T-helper 2 cell treated with Interferon-gamma antibody and Interleukin-4, amounts not matched to agents 5 μg/mL and 100 μg/mL, for 36 hours (primary cell): ENCODE measurements at regions not wholly inside any gene's neighbourhood (a gene's known extent, or its start where the extent isn't known, plus 50 kb on each side); places are given as distances from the start of the nearest gene placed in this dataset.
A peak's percentile ranks its signal among the peaks of the same experiment; 100 is the strongest.
"Not testable (repeated sequence)": the region's sequence is repeated elsewhere in the genome, so short reads cannot be mapped to it uniquely, and the experiment has no call there.

Source experiments
- DNase-seq: peaks from one replicate; pipeline ENCODE4 v3.0.0; 2021; ENCODE audit warnings: low spot score
- H3K27ac Mint-ChIP-seq: one replicate; pipeline ENCODE4 v1.8.0; 2021; ENCODE audit warnings: mild to moderate bottlenecking, mixed read lengths
- H3K27me3 Mint-ChIP-seq: one replicate; pipeline ENCODE4 v1.8.0; 2021; ENCODE audit warnings: low read depth, mixed read lengths
- H3K36me3 Mint-ChIP-seq: one replicate; pipeline ENCODE4 v1.8.0; 2021; ENCODE audit warnings: low read depth, mixed read lengths
- H3K4me1 Mint-ChIP-seq: one replicate; pipeline ENCODE4 v1.8.0; 2021; ENCODE audit warnings: low read depth, mixed read lengths
- H3K4me3 Mint-ChIP-seq: one replicate; pipeline ENCODE4 v1.8.0; 2022; ENCODE audit warnings: mild to moderate bottlenecking, moderate library complexity, mixed read lengths
- H3K9me3 Mint-ChIP-seq: one replicate; pipeline ENCODE4 v1.8.0; 2021; ENCODE audit warnings: mixed read lengths

DNA sequence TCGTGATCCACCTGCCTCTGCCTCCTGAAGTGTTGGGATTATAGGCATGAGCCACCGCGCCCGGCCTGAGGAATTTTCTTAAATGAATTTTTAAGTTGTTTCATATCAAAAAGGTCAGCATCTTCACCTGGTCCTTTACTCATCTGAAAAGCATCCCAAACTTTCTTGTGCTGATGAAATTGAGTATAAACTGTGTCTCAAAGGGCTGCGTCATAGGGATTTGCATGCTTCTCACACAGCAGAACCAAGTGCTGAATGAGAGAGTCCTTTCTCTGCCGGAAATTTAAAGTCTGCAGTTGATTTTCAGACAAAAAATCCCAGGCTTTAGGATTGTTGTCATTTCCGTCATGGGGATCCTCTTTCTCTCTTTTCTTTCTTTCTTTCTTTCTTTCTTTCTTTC is 200.5 kb upstream of the PLGLB1 start:
- H3K27ac Mint-ChIP-seq, H3K36me3 Mint-ChIP-seq, H3K9me3 Mint-ChIP-seq, DNase-seq, H3K4me3 Mint-ChIP-seq, H3K4me1 Mint-ChIP-seq: not testable (repeated sequence)
- peaks cover 21% of the 10 kb centered on the region for H3K27me3 Mint-ChIP-seq

DNA sequence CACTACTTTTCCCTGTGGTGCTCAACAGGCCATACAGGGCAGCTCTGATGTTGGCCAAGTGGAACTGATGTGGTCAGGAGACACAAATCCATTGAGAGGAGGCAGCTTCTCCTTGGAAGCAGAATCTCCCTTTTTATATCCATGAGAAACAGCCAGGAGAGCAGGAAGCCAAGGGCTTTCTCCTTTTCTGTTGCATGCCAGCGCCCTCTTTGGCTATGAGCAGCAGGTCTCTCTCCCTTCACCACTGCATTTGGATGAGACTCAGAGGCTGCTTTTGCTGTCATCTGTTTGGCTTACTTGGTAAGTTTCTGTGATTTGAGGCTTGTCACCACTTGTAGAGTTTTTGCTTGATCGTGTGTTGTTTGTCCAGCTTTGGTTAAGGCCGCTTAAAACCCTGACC is 202.2 kb upstream of the PLGLB1 start:
- peaks cover 18% of the 10 kb centered on the region for H3K27me3 Mint-ChIP-seq
- not testable (repeated sequence) for DNase-seq, H3K9me3 Mint-ChIP-seq, H3K4me1 Mint-ChIP-seq, H3K36me3 Mint-ChIP-seq, H3K27ac Mint-ChIP-seq, H3K4me3 Mint-ChIP-seq

DNA sequence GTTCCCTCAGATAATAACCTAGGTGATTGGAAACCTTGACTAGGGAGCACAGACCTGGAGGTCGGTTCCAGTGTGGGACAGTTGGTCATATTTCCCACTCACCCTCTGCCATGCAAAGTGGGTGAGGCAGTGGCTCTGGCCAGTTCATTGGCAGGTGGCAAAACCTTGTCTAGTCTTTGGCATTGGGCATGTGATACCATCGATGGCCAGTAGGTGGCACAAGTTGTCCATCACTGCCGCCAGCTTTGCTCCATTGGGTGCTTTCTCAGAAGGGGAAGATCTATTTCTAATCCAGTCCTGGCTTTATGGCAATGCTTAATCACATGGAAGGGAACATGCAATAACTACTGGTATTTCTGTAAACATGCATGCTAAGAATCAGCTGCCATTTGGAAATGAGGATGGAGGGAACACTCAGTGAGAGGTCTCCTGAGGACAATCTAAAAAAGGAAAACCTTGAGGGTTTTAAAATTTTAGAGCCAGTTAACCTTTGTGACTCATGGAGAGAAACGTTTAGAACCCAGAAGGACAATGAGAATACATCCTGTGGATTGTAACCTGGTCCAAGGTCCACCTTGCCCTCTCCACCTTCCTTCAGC is 207.5 kb upstream of the PLGLB1 start:
- not testable (repeated sequence) for H3K4me3 Mint-ChIP-seq, H3K27me3 Mint-ChIP-seq, H3K36me3 Mint-ChIP-seq, H3K9me3 Mint-ChIP-seq, H3K27ac Mint-ChIP-seq, DNase-seq
- H3K4me1 Mint-ChIP-seq = peaks cover 10% of the 10 kb centered on the region

DNA sequence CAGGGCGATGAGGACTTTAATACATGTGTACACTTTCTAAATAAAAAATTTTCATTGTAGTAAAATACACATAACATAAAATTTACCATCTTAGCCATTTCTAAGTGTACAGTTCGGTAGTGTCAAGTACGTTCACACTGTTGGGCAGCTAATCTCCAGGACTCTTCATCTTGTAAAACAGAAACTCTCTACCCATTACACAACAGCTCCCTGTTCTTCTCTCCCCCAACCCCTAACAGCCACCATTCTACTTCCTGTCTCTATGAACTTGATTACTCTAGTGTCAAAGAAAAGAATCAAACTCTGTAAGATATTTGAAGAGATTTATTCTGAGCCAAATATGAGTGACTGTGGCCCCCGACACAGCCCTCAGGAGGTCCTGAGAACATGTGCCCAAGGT is 208.3 kb upstream of the PLGLB1 start:
- H3K9me3 Mint-ChIP-seq, DNase-seq, H3K4me3 Mint-ChIP-seq, H3K36me3 Mint-ChIP-seq, H3K27me3 Mint-ChIP-seq: not testable (repeated sequence)
- Mint-ChIP-seq H3K4me1 (peaks cover 10% of the 10 kb centered on the region), H3K27ac (peak overlapping the region; percentile 45)

DNA sequence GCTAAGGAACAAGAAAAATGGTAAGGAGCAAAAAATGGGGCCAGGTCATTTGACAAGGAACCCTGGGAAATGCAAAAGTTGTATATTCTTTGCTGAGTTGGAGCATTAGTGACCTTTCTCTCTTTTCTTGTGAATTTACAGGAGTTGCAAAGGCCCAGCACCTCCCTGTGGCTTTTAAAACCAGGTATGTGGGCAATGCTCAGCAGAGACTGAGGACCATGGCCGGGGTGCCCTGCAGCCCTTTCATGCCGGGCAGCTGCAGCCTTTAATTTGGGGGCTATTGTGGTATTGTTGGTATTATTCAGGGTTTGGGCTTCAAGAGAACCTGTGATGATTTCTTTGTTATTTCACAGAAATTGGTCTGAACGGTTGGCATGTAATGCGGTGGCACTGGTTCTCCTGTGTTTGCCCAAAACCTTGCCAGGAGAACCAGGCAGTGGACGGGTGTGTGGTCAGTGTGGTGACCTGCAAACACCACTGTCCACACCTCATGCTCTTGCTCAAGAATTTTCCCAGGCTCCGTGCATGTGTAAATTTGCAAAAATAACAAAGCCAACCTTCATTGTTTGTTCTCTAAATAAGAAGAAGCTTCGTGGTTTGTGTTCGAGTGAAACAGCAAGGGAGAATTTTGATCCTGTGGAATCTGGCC is 213.8 kb upstream of the PLGLB1 start:
- not testable (repeated sequence) for H3K4me3 Mint-ChIP-seq, H3K4me1 Mint-ChIP-seq, H3K9me3 Mint-ChIP-seq

DNA sequence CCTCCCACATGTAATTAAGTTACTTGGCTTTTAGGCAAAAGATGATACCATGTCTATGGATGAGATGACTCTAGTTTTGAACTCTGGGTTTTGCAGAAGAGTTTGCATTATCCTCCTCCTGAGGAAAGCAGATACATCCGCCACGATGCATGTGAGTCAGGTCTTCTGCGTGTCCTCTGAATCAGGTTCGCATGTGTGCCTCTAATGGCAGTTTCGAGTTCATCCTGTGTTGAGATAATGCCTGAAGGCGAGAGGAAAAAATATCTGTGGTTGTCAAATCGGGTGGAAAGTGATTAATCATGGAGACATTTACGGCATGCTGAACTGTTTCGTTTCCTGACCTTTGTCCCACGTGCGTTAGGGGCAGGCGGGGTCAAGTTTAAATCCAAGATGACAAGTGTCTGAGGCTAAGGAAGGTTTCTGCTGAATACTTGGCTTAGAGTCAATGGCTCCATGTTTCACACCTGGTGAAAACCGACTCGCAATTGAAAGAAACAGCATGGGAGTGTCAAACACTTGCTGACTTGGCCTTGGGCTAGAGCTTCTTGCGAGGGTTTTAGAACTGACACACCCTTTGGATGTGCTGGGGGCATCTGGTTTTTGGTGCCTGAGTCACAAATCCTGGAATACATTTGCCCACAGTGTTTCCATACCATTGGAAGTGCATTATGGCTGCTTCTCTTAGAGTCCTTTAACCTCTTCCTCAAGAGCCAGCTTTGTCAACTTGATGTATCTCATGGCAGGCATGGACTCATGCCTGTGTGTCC is 216.1 kb upstream of the PLGLB1 start:
- peak; percentile 48 for DNase-seq
- H3K4me3 Mint-ChIP-seq, H3K9me3 Mint-ChIP-seq, H3K27ac Mint-ChIP-seq, H3K4me1 Mint-ChIP-seq, H3K27me3 Mint-ChIP-seq, H3K36me3 Mint-ChIP-seq: not testable (repeated sequence)

More for the DNA sequence above, 213.8 kb upstream of the PLGLB1 start:
- H3K36me3 Mint-ChIP-seq, H3K27ac Mint-ChIP-seq, DNase-seq, H3K27me3 Mint-ChIP-seq: not testable (repeated sequence)

DNA sequence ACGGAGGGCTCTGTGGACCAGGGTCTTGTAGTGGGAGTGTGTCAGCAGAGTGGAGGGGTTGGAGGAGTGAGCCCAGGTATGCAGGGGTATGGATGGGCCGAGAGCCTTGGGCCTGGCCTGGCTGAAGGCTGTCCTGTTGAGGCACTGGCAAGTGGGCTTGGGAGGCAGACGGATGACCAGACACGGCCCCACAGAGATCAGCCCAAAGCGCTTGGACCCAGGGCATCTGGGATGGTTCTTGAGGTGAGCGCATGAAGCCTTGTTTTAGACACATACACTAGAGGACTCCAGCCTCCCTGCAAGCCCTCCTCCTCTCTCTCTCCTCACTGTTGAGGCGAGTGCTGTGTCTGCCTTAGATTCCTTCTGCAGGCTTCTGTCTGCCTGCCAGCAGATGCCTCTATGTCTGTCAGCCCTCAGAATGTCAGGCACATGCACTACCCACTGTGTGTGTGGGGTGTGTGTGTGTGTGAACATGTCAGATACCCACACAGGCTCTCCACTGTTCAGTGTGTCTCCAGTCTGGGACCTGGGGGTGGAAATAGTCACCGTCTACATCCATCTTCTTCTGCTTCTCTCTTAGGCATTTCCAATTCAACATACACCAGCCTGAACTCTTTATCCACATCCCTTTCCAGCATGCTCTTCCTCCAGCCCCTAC is 218.0 kb upstream of the PLGLB1 start:
- not testable (repeated sequence) for DNase-seq, H3K4me3 Mint-ChIP-seq, H3K27me3 Mint-ChIP-seq, H3K4me1 Mint-ChIP-seq, H3K9me3 Mint-ChIP-seq, H3K27ac Mint-ChIP-seq, H3K36me3 Mint-ChIP-seq

DNA sequence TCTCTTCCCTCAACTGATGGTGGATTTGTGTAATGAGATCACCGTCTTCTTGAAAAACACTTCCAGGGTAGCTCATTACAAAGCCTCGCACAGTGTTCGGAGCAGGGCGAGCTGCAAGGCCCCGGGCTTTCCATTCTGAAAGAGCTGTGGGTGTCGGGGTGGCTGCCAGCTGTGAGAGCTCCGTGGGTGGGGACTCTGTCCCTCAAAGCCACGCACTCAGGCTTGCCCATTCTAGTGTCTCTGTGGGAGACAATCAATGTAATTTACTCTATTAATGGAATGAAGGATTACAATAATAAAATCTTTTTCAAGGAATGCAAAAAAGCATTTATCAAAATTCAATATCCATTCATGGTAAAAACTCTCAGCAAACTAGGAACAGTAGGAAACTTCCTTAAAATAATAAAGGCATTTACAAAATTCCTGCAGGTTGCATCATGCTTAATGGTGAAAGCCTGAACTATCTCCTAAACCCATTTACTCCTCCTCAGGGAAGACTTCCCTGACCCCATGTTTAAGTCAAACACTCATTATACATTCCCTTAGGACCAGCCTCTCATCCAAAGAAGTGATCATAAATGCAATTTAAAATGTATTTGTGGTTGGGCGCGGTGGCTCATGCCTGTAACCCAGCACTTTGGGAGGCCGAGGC is 224.5 kb upstream of the PLGLB1 start:
- not testable (repeated sequence) for H3K4me3 Mint-ChIP-seq, H3K9me3 Mint-ChIP-seq, H3K27ac Mint-ChIP-seq, H3K27me3 Mint-ChIP-seq, H3K36me3 Mint-ChIP-seq, H3K4me1 Mint-ChIP-seq
- peak; percentile 25 for DNase-seq

DNA sequence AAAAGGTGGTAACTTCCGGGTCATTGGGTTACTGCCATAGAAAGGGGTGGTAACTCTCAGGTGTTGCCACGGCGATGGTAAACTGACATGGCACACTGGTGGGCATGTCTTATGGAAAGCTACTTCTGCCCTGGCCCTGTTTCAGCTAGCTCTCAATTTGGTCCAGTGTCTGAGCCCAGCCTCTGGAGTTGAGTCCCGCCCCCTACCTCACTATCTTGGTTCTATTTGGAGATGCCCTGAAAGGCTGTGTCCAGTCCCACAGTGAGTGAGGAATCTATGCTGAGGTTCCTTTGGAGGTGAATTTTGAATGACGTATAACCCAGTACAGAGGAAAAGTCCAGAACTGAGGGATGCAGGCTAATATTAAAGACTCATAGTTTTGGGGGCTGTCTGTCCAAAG is 230.4 kb upstream of the PLGLB1 start:
- not testable (repeated sequence) for H3K27me3 Mint-ChIP-seq, H3K27ac Mint-ChIP-seq, DNase-seq, H3K36me3 Mint-ChIP-seq, H3K4me3 Mint-ChIP-seq, H3K9me3 Mint-ChIP-seq, H3K4me1 Mint-ChIP-seq

DNA sequence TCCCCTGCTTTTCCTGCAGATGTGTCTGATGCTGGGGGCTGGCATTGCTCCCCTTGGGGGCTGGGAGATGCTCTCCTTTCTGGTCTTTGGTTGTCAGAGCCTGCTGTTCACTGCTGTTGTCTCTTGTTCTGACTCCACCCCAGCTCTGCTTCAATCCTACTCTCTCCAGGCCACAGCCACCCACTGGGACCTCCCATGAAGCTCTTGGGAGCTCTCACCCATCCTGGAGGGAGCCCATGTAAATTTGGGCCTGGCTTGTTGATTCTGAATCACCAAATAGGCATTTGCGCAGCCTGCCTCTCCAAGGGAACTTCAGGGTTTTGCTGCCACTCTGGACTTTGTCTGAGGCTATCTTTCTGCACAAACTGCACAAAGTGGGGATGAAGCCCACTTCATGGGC is 232.9 kb upstream of the PLGLB1 start:
- not testable (repeated sequence) for H3K36me3 Mint-ChIP-seq, H3K4me1 Mint-ChIP-seq, H3K9me3 Mint-ChIP-seq, H3K27ac Mint-ChIP-seq, H3K4me3 Mint-ChIP-seq, H3K27me3 Mint-ChIP-seq, DNase-seq

DNA sequence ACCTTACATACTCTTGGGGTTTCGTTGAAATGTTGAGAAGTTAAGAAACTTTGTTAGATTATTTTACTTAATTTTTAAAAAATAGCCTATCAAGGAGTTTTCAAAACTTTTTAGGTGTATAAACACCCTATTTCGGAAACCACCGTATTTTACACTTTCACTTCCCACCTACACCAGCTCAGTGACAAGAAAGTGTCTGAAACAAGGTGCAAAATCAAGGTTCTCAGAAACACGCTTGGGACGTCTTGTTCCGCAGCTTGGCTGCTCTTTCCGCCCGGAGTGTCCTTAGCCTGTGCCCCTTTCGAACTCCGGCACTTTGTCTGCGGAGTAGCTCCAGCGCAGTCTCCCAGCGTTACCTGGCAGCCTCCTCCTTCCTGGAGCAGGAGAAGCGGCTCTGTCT is 233.8 kb upstream of the PLGLB1 start:
- not testable (repeated sequence) for H3K4me3 Mint-ChIP-seq, DNase-seq, H3K27me3 Mint-ChIP-seq, H3K9me3 Mint-ChIP-seq, H3K36me3 Mint-ChIP-seq, H3K4me1 Mint-ChIP-seq, H3K27ac Mint-ChIP-seq

DNA sequence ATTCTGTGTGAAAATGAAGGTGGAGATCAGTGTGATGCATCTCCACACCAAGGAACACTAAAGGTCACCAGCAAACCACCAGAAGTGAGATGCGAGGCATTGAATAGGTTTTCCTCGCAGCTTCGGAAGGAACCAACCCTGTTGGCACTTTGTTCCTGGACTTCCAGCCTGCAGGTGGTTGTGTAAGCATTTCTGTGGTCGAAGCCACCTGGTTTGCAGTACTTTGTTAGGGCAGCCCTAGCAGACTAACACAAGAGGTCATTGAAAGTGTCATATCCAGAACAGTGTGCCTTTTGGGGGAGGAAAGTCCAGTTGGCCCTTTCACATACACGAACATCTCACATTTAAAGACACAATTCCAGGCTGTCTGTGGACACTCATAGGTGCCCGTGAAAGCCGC is 237.2 kb upstream of the PLGLB1 start:
- not testable (repeated sequence) for DNase-seq, H3K27me3 Mint-ChIP-seq, H3K27ac Mint-ChIP-seq, H3K4me3 Mint-ChIP-seq, H3K9me3 Mint-ChIP-seq, H3K36me3 Mint-ChIP-seq
- H3K4me1 Mint-ChIP-seq = peaks cover 11% of the 10 kb centered on the region

DNA sequence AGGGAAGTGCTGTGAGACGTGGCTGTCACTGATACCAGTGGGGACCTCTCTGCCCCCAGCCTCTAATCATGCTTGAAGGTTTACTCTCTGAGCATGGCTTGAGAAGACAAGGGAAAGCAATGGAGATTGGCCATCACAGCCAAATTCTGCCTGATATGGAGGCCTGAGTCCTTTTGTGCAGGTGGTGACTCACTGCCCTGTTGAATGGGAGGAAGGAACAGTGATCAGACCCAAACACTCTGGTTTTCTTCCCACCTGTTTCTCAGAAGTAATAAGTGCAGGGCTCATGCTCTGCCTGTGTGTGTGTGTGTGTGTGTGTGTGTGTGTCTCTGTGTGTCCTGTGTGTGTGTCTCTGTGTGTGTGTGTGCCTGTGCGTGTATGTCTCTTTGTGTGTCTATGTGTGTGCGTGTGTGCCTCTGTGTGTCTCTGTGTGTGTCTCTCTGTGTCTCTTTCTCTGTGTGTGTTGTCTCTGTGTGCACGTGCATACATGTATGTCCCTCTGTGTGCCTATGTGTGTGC is 240.6 kb upstream of the PLGLB1 start:
- H3K4me3 Mint-ChIP-seq, H3K27me3 Mint-ChIP-seq, H3K36me3 Mint-ChIP-seq, H3K9me3 Mint-ChIP-seq: not testable (repeated sequence)
- H3K4me1 Mint-ChIP-seq = peaks cover 12% of the 10 kb centered on the region
- peak overlapping the region; percentile 24 for H3K27ac Mint-ChIP-seq
- DNase-seq = peak; percentile 8
